Posterior vena cava (tissue), 2 donors: ENCODE measurements at regions not wholly inside any gene's neighbourhood (a gene's known extent, or its start where the extent isn't known, plus 50 kb on each side); places are given as distances from the start of the nearest gene placed in this dataset.
"Not testable (repeated sequence)": the region's sequence is repeated elsewhere in the genome, so short reads cannot be mapped to it uniquely, and the experiment has no call there.

Source experiments
- DNase-seq: peaks from one replicate; pipeline ENCODE4 v3.0.0-alpha.2; 2020; ENCODE audit warnings: low spot score
- intact Hi-C, 2 donors: fragments of 100-400 bp; cut with DNase I; formaldehyde crosslinking; loops; one replicate each; pipeline versions ENCODE4 v1.14.1 to v1.14.2; 2022 to 2023
- donor health status: DM: yes; HTN: yes; CAD: no.
- donor health status: DM: yes; HTN: yes; CAD: no.

DNA sequence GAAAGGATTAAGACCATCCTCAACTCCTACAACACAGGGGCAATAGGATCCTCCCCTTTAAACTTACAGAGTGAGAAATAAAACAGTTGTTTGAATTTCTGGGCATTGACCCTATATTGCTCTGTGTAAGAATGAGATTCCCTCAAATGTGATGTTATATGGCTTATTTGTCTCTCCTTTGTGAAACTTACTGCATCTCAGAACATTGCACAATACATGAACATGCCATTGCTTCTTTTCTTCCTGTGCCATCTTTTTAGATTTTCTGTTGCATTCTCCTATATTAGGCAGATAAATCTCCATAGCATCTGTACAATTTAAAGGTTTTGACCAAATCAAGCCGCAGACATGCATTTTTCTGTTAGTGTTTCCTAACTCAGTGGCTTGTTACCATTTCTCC lies 941.9 kb upstream of the FANCL start:
- intact Hi-C loops, result no loop called here

DNA sequence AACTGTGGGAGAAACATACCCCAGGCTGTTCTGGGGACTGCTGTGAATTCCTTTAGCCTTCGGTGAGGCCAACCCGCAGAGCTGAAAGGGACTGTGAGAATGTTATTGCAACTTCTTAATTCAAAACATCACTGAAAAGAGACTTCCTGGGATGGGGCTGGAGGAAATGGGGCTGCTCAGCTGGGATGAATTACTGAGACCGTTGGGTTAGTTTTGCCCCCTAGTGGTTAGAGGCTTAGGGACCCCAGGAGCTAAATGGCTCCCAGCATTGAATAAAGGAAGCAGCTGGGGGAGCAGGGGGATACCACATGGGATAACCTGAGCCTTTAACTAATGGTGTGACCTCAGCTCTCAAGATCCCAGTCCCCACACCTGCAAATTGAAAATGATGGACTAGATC lies 941.1 kb upstream of the FANCL start:
- no peak for DNase-seq
- intact Hi-C loops, result no loop called here

More for the DNA sequence above, 941.9 kb upstream of the FANCL start:
- no peak for DNase-seq

DNA sequence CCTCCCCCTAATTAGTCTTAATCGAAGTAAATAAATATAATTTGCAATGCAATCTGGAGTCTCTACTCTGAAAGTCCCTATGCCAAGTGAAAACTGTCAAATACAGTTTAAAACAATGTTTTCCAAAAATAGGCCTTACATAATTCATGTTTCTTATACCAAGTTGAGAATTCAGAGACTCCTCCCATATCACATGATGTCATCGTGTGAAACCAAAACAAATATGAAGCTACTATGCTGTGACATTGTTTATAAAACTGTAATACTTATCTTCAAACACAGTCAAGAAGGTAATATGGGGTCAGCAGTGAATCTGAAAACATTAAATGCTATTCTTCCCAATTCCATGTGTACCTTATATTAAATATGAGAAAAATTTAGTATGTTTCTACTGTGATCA lies 940.2 kb upstream of the FANCL start:
- no peak for DNase-seq

DNA sequence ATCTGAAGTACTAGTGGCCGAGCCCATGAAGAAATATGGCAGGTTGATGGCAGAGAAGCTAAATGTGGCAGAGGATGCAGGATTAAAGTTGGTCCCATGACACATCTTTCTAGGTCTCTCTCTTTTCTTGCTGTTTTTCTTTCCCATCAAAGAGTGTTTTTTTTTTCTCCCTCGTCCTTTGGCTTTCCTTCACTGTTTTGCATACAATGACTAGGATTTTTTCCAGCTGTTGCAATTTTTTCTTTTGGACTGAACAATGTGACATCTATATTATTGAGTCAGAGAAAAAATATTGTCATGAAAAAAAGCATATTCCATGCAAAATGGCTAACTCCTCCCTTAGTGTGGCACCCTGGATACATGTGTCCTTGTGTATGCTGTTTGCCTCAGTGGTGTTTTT lies 939.5 kb upstream of the FANCL start:
- intact Hi-C loops, result no loop called here

More for the DNA sequence above, 940.2 kb upstream of the FANCL start:
- intact Hi-C loops, result no loop called here

DNA sequence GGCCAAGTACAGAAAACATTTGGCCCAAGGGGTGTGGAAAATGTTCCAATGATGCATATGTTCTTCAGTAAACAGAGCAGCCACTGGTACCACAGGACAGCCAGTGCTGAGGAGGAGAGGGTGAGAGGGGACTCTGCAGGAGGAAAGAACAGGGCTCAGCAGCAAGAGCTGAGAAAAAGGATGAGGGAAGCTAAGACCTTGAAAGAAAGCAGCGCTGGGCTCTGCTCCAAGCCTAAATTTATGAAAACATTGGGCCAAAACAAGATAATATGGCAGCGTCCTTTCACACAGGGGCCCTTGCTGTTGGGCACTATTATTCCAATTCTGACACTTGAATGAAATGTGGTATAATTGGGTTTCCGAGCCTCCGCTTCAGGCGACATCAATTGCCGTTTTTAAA lies 939.0 kb upstream of the FANCL start:
- intact Hi-C loops, result no loop called here
- DNase-seq, result no peak

More for the DNA sequence above, 939.5 kb upstream of the FANCL start:
- no peak for DNase-seq

DNA sequence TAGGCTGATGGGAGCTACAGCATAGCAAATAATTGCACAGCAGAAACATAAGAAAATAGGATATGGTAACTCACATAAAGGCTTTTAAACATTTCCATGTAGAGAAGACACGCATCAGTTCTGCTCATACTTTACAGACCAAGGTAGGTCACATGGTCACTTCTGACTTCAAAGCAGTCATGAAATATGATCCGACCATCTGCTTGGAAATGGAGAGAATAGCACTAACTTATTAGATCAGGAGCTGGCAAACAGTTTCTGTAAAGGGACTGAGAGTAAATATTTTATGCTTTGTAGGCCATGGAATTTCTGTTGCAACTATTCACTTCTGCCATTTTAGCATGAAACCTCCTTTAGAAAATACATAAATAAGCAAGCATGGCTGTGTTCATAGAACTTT lies 936.6 kb upstream of the FANCL start:
- intact Hi-C loops, result no loop called here
- no peak for DNase-seq

DNA sequence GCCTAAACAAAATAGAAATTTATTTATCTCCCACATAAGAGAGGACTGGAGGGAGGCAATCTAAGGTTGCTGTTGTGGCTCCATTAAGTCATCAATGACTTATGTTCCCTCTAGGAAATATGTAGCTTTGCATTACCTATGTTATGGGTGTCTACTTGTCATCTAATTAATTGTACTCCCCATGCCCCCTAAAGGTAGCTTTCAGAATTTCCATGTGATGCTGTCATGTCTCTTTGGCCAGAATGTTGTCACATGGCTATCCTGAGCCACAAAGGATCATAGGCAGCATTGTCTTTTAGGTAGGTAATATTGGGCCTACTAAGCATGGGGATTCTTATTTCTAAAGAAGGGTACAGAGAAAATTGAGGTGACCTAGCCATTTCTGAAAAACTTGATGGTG lies 935.6 kb upstream of the FANCL start:
- DNase-seq, result no peak
- intact Hi-C loops, result no loop called here

DNA sequence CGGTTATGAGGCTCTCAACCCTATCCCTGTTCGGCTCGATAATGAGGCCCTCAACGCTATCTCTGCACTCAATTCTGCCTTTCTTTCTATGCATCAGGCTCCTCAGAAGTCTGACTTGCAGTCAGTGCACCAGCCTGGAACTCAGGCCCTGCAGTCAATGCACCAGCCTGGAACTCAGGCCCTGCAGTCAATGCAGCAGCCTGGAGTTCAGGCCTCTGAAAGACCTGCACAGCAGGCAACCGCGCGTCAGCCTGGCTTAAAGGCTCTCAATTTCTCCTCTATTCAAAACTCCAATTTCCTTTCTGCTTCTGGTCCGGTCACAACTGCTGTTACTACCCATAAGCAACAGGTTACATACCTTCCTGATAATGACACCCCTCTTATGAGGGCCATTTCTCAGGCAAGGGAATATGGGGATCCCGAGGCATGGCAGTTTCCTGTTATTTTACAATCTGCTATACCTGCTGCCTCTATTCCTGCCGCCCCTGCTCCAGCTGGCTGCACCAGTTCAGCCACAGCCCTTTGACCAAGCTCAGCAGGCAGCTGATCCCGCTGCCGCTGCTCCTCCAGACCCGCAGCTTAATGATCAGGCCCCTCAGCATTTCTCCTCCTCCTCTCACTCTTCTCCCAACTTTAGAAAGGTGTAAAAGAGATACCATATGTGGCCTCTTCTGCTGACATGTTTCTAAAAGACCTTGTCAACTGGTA lies 933.6 kb upstream of the FANCL start:
- DNase-seq, result no peak
- intact Hi-C loops, result no loop called here

DNA sequence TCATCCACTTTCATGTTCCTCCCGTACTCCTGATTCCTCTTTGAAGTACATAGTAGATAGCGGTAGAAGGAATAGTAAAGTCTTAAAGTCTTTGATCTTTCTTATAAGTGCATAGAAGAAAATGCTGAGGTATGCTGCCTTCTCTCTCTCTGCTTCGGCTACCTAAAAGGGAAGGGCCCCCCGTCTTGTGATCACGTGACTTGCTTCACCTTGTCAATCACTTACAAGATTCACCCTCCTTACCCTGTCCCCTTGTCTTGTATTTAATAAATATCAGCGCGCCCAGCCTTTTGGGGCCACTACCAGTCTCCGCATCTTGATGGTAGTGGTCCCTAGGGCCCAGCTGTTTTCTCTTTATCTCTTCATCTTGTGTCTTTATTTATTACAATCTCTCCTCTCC lies 932.2 kb upstream of the FANCL start:
- DNase-seq, result no peak
- intact Hi-C loops, result no loop called here

DNA sequence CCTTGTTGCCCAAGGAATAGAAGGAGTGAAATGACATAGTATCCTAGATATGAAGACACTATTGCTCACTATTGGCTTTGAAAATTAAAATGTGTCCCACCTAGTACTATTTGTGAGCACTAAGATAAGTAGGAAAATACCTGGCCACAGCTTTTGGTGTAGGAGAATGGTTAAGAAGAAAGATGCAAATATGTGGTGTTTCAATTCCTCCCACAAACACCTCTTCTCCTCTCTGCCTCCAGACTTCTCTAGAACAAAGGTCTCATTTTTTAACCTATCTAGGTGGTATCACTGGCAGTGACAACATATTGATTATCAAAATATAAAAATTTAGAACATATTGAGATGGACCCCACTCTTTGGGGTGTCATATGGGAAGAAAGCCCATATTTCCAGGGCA lies 929.9 kb upstream of the FANCL start:
- intact Hi-C loops, result no loop called here
- no peak for DNase-seq

DNA sequence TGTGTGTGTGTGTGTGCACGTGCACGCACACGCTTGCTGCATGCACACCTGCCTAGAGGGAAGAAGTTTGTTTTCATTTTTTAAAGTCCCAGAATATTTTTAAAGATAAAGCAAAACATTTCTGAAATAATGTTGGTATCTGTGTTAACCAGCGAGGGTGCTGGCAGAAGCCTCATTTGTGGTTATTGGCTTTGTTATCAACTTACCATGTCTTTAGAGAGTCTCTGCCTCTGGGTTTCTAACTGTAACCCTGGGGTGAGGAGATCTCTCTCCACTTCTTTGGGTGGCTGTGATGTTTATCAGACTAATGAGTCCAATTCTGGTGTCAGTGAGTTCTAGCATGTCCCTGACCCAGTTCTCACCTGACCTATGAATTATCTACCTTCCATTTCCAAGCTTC lies 927.6 kb upstream of the FANCL start:
- intact Hi-C loops, result no loop called here

DNA sequence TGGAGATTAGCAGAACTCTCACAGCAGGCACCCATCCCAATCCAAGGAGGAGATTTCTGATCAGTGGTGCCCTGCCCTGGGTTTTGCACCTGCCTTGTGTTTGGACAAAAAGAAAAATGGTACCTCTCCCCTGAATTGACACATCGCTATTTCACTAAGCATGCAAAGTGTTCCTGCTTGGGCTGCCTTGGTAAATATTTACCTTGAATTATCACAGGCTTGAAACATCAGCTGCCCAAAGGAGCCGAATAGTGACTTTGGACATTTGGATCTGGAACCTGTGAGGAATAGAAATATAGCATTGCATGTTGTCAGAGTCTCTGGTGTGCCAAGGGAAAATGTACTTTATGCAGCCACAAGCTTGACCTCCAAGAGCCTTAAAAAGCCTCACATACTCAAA lies 926.4 kb upstream of the FANCL start:
- intact Hi-C loops, result no loop called here

More for the DNA sequence above, 927.6 kb upstream of the FANCL start:
- DNase-seq, result no peak

DNA sequence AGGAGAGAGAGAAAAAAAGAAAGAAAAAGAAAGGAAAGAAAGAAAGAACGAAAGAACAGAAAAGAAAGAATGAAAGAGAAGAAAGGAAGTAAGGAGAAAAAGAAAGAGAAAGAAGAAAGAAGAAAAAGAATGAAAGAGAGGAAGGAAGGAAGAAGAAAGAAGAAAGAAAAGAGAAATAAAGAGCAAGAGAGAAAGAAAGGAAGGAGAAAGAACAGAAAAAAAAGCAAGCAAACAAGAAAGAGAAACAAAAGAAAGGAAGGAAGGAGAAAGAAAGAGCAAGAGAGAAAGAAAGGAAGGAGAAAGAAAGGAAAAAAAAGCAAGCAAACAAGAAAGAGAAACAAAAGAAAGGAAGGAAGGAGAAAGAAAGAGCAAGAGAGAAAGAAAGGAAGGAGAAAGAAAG lies 916.8 kb upstream of the FANCL start:
- DNase-seq, intact Hi-C loops: not testable (repeated sequence)

More for the DNA sequence above, 926.4 kb upstream of the FANCL start:
- no peak for DNase-seq

DNA sequence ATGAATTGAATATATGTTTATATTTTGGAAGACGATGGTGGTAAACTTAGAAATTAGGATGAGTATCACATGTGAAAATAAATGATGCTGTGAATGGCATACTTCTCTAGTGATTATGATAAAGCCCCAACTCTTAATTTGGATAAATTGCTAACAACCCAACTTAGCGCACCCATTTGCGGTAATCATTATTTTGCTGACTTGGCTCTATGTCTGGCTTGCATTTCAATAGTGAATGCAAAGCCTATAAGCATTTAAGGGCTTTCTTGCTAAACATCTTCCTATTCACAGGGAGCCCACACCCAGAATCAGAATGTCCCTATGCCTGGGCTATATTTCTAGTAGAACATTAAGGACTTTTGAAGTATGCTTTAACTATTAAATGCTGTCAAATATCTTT lies 910.7 kb upstream of the FANCL start:
- DNase-seq, result no peak
- intact Hi-C loops, result no loop called here

DNA sequence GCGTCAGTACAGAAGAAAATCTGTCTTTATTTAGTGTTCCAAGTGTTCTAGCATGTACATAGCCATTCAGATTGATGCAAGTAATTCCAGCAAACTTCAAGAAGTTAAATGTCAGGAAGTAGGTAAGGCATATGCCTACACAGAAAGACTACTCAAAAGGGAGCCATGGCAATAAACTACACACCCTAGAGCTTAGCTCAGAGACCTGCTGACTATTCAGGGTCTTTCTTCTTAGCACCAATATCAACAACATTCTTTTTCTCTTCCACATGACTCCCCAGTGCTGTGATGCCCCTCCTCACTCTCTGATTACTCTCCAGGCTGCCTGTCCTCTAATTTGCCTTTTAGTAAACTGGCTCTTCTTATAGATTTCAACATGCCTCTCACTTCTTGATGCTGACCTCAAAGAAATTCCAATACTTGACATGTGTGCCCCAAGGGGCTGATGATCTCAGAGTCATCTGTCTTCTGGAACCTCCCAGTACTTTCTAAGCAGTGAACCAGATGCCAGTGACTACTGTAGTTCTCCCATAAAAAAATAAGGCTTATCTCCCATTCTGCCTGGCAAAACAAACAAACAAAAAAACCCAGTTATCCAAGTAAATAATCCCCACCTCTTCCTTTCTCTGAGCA lies 909.2 kb upstream of the FANCL start:
- no peak for DNase-seq
- intact Hi-C loops, result no loop called here

DNA sequence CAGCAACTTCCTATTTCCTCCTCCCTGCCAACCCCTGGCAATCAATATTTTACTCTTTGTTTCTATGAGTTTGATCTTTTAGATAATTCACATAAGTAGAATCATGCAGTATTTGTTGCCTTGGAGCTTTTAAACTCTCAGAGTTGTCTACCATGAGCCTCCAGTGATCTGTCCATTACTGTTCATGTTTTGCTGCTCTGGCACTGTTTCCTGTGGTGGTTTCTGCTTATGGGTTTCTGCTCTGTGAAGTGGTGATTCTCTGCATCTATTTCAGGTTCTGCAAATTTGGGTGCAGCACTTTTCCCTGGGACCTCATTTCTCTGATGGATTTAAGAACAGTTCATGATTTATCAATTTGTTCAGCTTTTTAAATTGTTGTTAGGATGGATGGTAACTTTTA lies 908.1 kb upstream of the FANCL start:
- no peak for DNase-seq
- intact Hi-C loops, result no loop called here

DNA sequence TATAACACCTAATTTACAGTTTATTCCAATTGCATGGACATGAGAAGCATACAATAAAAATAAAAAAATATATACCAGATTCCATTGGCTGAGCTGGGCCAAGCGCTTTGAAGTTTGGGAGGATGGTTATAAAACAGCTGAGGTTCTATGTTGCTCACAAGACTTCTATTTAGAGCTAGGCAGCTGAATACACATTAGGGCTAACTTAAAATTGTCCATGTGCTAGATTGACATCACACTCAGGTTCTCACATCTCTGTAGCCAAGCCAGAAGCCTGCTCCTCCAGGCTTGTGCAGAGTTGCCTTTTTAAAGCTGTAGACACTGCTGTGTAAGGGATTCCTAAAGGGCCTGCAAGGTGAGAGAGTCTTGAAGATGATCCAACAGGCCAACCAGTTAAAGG lies 871.1 kb upstream of the FANCL start:
- intact Hi-C loops, result no loop called here
- no peak for DNase-seq

DNA sequence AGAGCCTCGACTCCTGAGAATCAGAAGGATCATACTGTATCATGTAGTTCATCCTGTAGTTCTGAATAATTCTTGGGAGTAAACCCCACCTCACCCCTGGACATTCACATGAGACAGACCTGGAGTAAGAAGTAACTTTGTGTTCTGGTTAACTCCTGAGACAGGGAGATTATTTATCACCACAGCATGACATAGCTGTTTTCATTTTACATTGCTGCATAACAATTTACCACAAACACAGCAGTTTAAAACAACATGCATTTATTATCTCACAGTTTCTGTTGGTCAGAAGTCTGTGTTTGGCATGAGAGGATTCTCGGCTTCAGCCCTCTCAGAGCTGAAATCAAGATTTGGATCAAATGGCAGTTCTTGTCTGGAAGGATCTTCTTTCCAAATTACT lies 855.8 kb upstream of the FANCL start:
- intact Hi-C loops, result no loop called here
- DNase-seq, result no peak

DNA sequence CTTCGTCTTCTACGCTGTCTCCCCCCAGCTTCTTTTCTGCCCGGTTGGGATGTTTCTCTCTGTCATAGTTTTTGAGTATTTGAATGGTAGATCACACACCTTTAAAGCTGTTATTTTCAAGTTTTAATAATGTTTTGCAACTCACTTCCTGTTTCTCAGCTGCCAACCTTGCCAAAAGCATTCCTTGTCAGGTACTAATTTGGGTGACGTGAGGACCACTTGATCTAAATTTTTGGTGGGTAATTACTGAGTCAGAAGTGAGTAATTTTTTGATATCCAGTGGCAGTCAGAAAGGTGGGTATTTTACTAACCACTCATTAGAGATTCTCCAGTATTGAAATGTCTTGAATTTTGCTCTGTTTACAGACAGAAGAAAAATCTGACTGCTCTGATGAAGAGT lies 852.4 kb upstream of the FANCL start:
- intact Hi-C loops, result no loop called here
- DNase-seq, result no peak

DNA sequence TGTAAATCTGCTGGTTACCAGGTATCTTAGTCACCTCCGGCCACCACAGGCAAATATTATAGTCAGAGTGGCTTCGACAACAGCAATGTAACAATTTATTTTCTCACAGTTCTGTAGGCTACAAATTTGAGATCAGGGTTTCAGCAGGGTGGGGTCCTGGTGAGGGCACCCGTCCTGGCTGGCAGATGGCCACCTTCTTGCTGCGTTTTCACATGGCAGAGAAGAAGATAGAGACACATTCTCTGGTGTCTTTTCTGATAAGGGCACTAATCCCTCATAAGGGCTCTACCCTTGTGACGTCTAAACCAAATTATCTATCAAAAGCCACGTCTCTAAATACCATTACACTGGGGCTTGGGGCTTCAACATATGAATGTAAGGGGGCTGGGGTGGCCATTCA lies 843.2 kb upstream of the FANCL start:
- DNase-seq, result no peak
- intact Hi-C loops, result no loop called here

DNA sequence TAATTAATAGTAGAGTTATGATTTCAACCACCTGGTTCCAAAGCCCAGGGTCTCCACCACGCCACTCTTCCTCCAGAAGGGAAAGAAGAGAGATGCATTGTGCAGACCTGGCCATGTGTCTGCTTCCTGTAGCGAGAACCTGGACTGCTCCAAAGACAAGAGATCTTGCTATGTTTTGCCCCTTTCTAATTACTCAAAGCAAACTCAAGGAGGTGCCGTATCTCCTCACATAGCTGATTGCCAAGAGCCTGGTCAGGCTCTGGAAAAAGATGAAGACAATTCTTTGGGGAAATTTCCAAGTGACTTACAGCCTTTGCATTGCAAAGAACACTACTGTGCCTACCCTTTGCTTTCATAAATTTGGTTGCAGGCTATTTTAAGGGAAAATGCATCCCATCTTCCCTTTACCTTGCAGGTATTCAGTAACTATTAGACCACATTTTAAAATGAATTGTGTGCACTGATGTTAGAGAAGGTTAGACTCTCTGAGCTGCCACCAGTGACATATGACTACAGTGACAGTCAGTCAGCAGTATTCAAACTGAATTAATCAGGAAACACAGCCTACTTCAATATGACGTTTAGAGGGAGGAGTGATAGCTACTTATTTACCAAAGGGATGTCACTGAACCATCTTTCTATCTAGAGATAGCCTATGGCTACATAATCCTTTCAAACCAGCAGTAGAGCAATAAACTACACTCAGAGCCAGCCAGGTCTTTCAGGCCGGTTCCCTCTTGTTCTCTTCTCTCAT lies 842.1 kb upstream of the FANCL start:
- no peak for DNase-seq
- intact Hi-C loops, result no loop called here
